ENCODE measurements at regions not wholly inside any gene's neighbourhood (a gene's known extent, or its start where the extent isn't known, plus 50 kb on each side); places are given as distances from the start of the nearest gene placed in this dataset.

DNA sequence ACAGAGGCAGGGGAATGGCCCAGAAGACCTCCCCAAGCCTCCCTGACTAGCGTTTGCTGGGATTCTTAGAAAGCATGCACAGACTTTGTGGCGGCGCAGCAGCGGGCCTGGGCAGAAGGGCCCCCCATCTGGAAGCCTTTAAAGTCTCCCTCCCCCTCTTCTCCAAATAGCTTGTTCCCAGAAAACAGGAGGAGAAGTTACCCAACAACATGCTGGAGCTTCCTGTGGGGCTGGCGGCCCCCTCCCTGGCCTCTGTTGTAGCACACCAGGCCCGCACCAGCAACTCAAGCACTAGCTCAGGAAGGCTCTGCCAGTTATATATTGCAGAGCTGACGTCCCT, 334.8 kb downstream of the DYSF start:
- TF ChIP-seq, protein P1, sequence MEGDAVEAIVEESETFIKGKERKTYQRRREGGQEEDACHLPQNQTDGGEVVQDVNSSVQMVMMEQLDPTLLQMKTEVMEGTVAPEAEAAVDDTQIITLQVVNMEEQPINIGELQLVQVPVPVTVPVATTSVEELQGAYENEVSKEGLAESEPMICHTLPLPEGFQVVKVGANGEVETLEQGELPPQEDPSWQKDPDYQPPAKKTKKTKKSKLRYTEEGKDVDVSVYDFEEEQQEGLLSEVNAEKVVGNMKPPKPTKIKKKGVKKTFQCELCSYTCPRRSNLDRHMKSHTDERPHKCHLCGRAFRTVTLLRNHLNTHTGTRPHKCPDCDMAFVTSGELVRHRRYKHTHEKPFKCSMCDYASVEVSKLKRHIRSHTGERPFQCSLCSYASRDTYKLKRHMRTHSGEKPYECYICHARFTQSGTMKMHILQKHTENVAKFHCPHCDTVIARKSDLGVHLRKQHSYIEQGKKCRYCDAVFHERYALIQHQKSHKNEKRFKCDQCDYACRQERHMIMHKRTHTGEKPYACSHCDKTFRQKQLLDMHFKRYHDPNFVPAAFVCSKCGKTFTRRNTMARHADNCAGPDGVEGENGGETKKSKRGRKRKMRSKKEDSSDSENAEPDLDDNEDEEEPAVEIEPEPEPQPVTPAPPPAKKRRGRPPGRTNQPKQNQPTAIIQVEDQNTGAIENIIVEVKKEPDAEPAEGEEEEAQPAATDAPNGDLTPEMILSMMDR (conservative IDR thresholded peaks at IDR 0.05; ENCODE audit: low read depth in 2 of 2): no peak
- no peak for TF ChIP-seq EZH2 (IDR thresholded peaks at IDR 0.05; ENCODE audit: low read depth, unreplicated experiment)
- no peak for TF ChIP-seq POLR2AphosphoS5 (IDR thresholded peaks at IDR 0.05; ENCODE audit: low read depth)
- no peak for TF ChIP-seq JUNB (IDR thresholded peaks at IDR 0.05; ENCODE audit: unreplicated experiment)
